Activated CD8-positive, alpha-beta memory T cell treated with anti-CD3 and anti-CD28 coated beads, Interleukin-2, amount 10 ng/mL, durations not matched to agents 7 days and 5 days (primary cell): ENCODE measurements at regions not wholly inside any gene's neighbourhood (a gene's known extent, or its start where the extent isn't known, plus 50 kb on each side); places are given as distances from the start of the nearest gene placed in this dataset.

ENCODE experiments used
- ATAC-seq: fragments of 150-1000 bp; cut with Tn5 transposase; one replicate; pipeline ENCODE4 v1.10.0; 2021; ENCODE audit warnings: moderate library complexity
- CTCF ChIA-PET: fragments of 350-600 bp; sonication (Branson Sonifier 250); formaldehyde crosslinking; loops from one replicate; lab custom pipeline; 2021; ENCODE audit warnings: antibody characterized with exemption; lab: Charles Lee
- DNase-seq: peaks from one replicate; pipeline ENCODE4 v3.0.0-alpha.2; 2020
- H3K27ac Mint-ChIP-seq: one replicate; pipeline ENCODE4 v1.8.0; 2021; ENCODE audit warnings: mild to moderate bottlenecking, mixed read lengths
- H3K27me3 Mint-ChIP-seq: one replicate; pipeline ENCODE4 v1.8.0; 2021; ENCODE audit warnings: mixed read lengths
- H3K36me3 Mint-ChIP-seq: one replicate; pipeline ENCODE4 v1.8.0; 2021; ENCODE audit warnings: mild to moderate bottlenecking, mixed read lengths
- H3K4me1 Mint-ChIP-seq: one replicate; pipeline ENCODE4 v1.8.0; 2021; ENCODE audit warnings: mixed read lengths
- H3K4me3 Mint-ChIP-seq: one replicate; pipeline ENCODE4 v1.8.0; 2021; ENCODE audit warnings: mild to moderate bottlenecking, moderate library complexity, mixed read lengths
- H3K9me3 Mint-ChIP-seq: one replicate; pipeline ENCODE4 v1.8.0; 2022; ENCODE audit warnings: low read depth, mixed read lengths

DNA sequence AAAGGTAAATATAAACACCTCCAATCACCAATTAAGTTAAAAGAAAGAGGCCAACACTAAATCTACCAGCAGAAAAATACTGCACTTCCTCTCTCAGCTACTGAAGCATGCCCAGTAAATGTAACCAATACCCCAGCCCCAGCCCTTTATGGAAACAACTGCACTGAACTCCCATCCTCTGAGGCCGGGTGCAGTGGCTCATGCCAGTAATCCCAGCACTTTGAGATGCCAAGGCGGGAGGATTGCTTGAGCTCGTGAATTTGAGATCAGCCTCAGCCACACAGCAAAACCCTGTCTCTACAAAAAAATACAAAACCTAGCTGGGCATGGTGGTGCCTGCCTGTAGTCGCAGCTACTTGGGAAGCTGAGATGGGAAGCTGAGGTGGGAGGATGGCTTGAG is 221.6 kb upstream of the SOX21 start:
- no peaks in the 10 kb centered on the region for H3K4me1 Mint-ChIP-seq
- CTCF ChIA-PET = no interaction called here

DNA sequence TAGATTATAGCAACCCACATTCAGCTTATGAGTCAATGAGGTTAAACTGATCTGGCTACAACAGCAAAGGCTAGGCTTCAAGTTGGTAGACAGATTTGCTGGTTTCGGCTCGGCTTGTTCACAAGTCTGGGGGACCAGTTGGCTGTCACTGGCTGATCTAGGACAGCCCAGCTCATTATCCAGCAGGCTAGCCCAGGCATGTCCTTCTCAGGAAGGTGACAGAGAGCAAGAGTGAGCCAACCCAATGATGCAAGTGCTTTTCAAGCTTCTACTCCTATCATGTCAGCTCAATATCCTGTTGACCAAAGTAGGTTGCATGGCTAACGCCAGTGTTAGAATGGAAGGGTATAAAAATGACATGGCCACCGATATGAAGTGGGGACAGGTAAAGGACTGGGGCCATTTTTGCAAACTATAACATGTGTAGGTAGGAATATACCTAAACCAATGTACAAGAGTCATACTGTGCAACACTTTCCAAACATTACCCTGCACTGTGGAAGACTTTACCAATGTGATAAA is 220.9 kb upstream of the SOX21 start:
- CTCF ChIA-PET = no interaction called here
- Mint-ChIP-seq H3K4me3 (no peak overlapping the region), H3K9me3 (peaks cover 10% of the 10 kb centered on the region), H3K4me1 (no peaks in the 10 kb centered on the region), H3K27me3 (peaks cover 6% of the 10 kb centered on the region), H3K36me3 (no peaks in the 10 kb centered on the region), H3K27ac (no peak overlapping the region)
- ATAC-seq = no peak
- DNase-seq = no peak

More for the DNA sequence above, 221.6 kb upstream of the SOX21 start:
- no peak overlapping the region for H3K27ac Mint-ChIP-seq
- H3K27me3 Mint-ChIP-seq = peaks cover 6% of the 10 kb centered on the region
- H3K36me3 Mint-ChIP-seq = no peaks in the 10 kb centered on the region
- ATAC-seq = no peak
- H3K4me3 Mint-ChIP-seq = no peak overlapping the region
- peaks cover 10% of the 10 kb centered on the region for H3K9me3 Mint-ChIP-seq
- no peak for DNase-seq

DNA sequence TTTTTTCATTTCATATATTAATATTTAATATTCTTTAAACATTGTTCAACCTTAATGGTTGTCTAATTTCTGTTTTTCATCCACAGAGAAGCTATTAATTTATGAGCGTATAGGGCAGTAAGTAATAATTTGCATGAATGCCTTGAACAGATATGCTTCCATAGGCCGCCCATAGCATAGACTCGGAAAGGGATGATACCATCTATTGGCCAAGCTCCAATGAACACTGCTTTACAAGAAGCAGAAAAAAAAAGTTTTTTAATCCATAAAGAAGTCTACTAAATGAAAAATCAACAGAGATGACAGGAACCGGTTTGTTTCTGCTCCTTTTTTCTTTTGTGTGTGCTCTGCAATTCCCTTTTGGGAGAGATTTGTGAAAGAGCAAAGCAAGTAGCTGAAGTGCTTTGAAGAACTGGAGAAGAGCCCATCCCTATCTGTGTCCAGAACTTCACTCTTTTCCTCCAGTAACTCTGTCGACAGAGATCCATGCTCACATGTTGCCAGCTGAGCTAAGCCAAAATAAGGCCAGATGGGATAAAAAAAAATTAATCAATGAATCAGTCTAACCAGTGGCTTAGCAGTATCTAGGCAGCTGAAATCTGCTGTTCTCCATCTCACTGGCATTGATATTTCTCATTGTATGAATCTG is 215.9 kb upstream of the SOX21 start:
- CTCF ChIA-PET = no interaction called here
- ATAC-seq = no peak
- Mint-ChIP-seq H3K27ac (no peak overlapping the region), H3K4me3 (no peak overlapping the region), H3K4me1 (no peaks in the 10 kb centered on the region), H3K27me3 (no peaks in the 10 kb centered on the region), H3K9me3 (peaks cover 3% of the 10 kb centered on the region), H3K36me3 (no peaks in the 10 kb centered on the region)
- DNase-seq = no peak

DNA sequence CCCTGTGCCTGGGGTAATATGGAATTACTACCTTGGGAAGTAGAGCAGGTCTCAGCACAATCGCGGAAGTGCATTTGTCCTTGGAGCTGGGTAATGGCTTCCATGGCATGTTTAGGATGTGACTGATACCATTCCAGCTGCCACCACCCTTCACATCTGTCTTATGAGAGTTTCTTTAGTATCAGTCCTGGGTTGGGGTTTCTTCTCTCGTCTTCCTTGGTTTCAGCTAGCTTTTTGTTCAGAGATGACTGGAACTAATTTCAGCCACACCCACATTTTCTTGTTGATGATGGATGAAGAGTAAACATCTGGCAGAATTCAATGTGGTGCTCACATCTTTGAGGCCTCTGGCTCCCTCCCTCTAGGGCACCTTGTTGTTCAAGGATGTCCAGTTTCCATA is 212.9 kb upstream of the SOX21 start:
- Mint-ChIP-seq H3K4me3 (no peak overlapping the region), H3K9me3 (no peaks in the 10 kb centered on the region), H3K36me3 (no peaks in the 10 kb centered on the region), H3K4me1 (no peaks in the 10 kb centered on the region), H3K27me3 (no peaks in the 10 kb centered on the region), H3K27ac (no peak overlapping the region)
- no peak for ATAC-seq
- no peak for DNase-seq
- CTCF ChIA-PET = interaction anchor here (0.8 kb wide), 1 partner anchor 349 kb away, joined by 3 read pairs; no protein-coding TSS in a partner anchor

DNA sequence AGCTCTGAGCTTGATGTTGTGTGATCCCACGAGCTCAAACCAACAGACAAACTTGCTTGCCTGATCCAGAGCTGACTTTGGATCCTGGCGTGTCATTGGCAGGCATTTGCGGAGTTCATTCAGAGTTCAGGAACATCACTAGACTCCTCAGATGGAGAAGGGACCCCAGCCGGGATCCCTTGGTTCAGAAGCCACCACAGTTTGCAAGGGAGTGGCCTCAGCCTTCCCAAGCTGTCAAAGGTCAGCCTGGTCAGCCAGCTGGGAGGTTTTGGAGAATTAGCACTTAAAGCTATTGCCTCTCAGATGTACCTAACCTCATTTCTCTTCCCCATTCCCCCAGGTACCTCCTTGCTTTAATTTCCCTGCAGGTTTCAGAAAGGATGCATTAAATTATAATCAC is 208.8 kb upstream of the SOX21 start:
- CTCF ChIA-PET = no interaction called here
- DNase-seq (no peak), ATAC-seq (no peak)
- H3K27me3 Mint-ChIP-seq = no peaks in the 10 kb centered on the region
- H3K27ac Mint-ChIP-seq = no peak overlapping the region
- no peaks in the 10 kb centered on the region for H3K4me1 Mint-ChIP-seq
- H3K9me3 Mint-ChIP-seq = no peaks in the 10 kb centered on the region
- H3K4me3 Mint-ChIP-seq = no peak overlapping the region
- H3K36me3 Mint-ChIP-seq = no peaks in the 10 kb centered on the region

DNA sequence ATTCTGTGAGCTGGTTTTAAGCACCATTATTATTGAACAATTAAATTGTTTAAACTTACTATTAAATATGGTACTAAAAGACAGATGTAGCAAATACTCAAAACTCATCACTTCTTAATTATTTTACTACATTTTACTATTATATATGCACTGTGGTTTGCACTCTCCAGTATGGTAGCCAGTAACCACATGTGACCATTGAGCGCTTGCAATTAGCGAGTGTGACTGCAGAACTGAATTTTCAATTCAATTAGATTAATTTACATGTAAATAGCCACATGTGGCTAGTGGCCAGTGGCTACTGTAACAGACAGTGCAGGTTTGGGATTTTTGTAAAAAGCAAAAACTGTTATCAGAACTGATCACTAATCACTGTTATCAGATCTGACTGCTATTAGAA is 208.2 kb upstream of the SOX21 start:
- no peak for ATAC-seq
- H3K36me3 Mint-ChIP-seq = no peaks in the 10 kb centered on the region
- H3K4me1 Mint-ChIP-seq = no peaks in the 10 kb centered on the region
- no peak for DNase-seq
- H3K27me3 Mint-ChIP-seq = no peaks in the 10 kb centered on the region
- no peak overlapping the region for H3K4me3 Mint-ChIP-seq
- no peaks in the 10 kb centered on the region for H3K9me3 Mint-ChIP-seq
- no peak overlapping the region for H3K27ac Mint-ChIP-seq
- CTCF ChIA-PET = no interaction called here

DNA sequence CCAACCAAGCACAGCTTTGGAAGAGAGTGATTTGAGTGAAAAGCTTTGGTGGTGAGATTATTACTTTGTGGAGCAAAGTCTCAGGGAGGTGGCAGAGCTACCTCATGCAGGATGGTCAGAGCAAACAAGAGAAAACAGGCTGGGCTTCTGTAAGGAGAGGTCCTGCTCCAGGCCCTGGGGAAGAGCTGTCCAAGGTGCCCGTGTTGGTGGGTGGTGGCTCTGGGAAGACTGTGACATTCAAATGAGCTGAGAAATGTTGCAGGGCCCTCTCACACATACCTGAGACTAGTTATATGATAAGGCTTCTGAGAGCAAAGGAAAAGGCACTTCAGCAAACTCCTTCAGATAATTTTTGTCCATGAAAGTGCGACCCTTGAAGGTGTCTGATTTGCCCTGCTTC is 205.5 kb upstream of the SOX21 start:
- no peak overlapping the region for H3K4me3 Mint-ChIP-seq
- ATAC-seq (no peak), DNase-seq (no peak)
- CTCF ChIA-PET = no interaction called here
- H3K4me1 Mint-ChIP-seq = no peaks in the 10 kb centered on the region
- H3K27ac Mint-ChIP-seq = no peak overlapping the region
- H3K27me3 Mint-ChIP-seq = no peaks in the 10 kb centered on the region
- no peaks in the 10 kb centered on the region for H3K36me3 Mint-ChIP-seq
- no peaks in the 10 kb centered on the region for H3K9me3 Mint-ChIP-seq

DNA sequence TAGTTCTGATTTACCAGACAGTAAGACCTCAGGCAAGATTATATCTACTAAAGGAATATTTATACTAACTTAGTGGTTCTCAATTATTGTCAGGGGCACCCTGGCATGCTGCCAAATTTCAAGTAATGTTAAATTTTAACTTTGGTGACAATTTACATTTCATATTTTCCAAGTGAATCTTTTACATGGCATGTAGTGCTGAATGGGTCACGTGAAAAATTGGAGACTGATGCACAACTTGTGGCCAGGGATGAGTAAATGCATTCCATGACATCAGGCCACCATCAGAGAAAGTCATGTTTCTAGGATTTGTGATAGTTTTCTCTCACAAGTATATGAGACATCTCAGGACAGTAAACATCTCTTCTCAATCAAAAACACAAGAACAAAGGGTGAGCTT is 202.6 kb upstream of the SOX21 start:
- DNase-seq (no peak), ATAC-seq (no peak)
- H3K4me1 Mint-ChIP-seq = no peaks in the 10 kb centered on the region
- no peaks in the 10 kb centered on the region for H3K36me3 Mint-ChIP-seq
- H3K4me3 Mint-ChIP-seq = no peak overlapping the region
- peaks cover 10% of the 10 kb centered on the region for H3K27me3 Mint-ChIP-seq
- H3K27ac Mint-ChIP-seq = no peak overlapping the region
- H3K9me3 Mint-ChIP-seq = no peaks in the 10 kb centered on the region
- CTCF ChIA-PET = no interaction called here

DNA sequence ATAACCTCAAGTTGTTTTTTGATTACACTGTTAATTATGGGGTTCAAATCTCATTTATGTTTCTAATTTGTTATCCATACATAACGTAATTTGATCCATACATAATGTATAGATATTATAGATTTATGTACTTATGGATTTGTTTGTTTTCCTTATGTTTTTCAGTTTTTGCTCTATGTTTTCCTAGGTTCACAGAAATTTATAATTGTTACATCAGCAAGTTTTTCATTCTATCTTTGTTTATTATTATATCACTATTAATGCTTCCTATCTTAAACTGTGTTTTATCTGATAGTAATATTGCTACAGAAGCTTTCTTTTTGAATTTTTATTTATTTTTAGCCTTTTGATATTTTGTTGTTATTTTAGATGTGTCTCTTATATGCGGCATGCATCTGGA is 194.3 kb upstream of the SOX21 start:
- CTCF ChIA-PET = no interaction called here
- no peak for DNase-seq
- Mint-ChIP-seq H3K4me3 (no peak overlapping the region), H3K9me3 (no peaks in the 10 kb centered on the region), H3K4me1 (no peaks in the 10 kb centered on the region), H3K36me3 (no peaks in the 10 kb centered on the region), H3K27ac (no peak overlapping the region), H3K27me3 (peaks cover 19% of the 10 kb centered on the region)
- ATAC-seq = no peak

DNA sequence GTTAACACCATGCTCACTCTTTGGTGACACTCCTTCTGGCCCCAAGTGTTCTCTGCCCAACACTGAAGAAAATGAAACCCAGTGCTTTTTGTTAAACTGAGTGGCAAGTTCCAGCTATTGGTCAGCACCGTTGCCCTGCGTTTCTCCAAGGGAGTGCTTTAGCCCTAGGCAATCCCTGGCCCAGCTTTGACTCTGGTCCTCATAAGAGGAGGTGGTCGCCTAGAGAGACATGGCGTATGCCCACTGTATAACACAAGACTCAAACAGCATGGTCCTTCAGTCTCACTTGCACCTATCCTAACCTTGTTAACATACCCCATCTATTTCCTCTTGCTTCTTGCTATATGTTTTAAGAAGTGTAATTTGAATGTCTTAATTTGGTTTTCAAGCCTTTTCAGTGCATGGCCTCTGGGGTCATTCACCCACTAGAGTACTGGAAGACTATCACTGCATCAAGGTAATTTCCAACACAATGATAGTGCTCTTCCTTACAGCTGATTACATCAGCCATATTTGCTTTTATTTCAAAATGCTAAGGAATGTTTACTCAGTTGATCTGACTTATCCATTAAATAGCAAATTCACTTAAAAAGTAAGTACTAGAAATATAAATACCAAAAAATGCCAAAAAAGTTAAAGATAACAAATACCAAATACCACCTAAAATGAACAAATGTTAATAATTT is 190.5 kb upstream of the SOX21 start:
- CTCF ChIA-PET = interaction anchor here (1.4 kb wide), 1 partner anchor 9 kb away, joined by 3 read pairs; no protein-coding TSS in a partner anchor
- ATAC-seq = peak; percentile 23

DNA sequence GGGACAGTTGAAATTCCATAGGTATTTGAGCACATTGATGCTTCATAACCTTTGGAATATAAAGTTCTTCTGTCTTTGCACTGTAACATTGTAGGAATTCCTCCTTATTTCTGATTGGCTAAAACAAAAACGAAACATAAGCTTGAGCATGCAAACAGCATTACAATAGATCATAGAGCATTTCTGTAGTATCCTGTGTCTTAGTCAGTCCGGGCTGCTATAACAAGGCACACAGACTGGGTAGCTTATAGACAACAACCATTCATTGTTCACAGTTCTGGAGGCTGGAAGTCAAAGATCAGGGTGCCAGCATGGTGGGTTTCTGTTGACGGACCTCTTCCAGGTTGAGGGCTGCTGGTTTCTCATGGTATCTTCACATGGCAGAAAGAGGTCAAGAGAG is 188.7 kb upstream of the SOX21 start:
- no peak overlapping the region for H3K27ac Mint-ChIP-seq
- peaks cover 7% of the 10 kb centered on the region for H3K27me3 Mint-ChIP-seq
- no peak overlapping the region for H3K4me3 Mint-ChIP-seq
- ATAC-seq (no peak), DNase-seq (no peak)
- no peaks in the 10 kb centered on the region for H3K4me1 Mint-ChIP-seq
- CTCF ChIA-PET = interaction anchor here (1.4 kb wide), 1 partner anchor 11 kb away, joined by 3 read pairs; no protein-coding TSS in a partner anchor
- H3K36me3 Mint-ChIP-seq = no peaks in the 10 kb centered on the region
- no peaks in the 10 kb centered on the region for H3K9me3 Mint-ChIP-seq

More for the DNA sequence above, 190.5 kb upstream of the SOX21 start:
- no peak for DNase-seq
- H3K27me3 Mint-ChIP-seq = peaks cover 7% of the 10 kb centered on the region
- no peak overlapping the region for H3K27ac Mint-ChIP-seq
- H3K4me3 Mint-ChIP-seq = no peak overlapping the region
- no peaks in the 10 kb centered on the region for H3K9me3 Mint-ChIP-seq
- H3K36me3 Mint-ChIP-seq = no peaks in the 10 kb centered on the region
- H3K4me1 Mint-ChIP-seq = no peaks in the 10 kb centered on the region

DNA sequence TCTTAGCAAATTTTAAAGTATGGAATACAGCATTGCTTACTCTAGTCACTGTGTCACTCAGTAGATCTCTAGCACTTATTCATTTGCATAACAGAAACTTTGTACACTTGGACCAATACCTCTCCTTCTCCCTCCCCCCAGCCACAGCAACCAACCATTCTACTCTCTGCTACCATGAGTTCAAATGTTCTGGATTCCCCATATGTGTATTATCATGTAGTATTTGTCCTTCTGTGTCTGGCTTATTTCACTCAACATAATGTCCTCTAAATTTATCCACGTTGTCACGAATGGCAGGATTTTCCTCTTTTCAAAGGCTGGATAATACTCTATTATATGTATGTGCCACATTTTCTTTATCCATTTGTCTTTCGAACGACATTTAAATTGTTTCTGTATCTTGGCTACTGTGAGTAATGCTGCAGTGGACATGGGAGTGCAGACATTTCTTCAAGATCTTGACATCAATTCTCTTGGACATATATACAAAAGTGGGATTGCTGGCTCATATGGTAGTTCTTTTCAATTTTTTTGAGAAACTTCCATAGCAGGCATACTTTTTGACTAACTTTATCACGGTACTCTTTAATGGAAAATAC is 184.5 kb upstream of the SOX21 start:
- Mint-ChIP-seq H3K9me3 (no peaks in the 10 kb centered on the region), H3K27me3 (no peaks in the 10 kb centered on the region), H3K36me3 (no peaks in the 10 kb centered on the region), H3K4me3 (no peak overlapping the region), H3K27ac (no peak overlapping the region), H3K4me1 (no peaks in the 10 kb centered on the region)
- ATAC-seq (no peak), DNase-seq (no peak)
- CTCF ChIA-PET = no interaction called here

DNA sequence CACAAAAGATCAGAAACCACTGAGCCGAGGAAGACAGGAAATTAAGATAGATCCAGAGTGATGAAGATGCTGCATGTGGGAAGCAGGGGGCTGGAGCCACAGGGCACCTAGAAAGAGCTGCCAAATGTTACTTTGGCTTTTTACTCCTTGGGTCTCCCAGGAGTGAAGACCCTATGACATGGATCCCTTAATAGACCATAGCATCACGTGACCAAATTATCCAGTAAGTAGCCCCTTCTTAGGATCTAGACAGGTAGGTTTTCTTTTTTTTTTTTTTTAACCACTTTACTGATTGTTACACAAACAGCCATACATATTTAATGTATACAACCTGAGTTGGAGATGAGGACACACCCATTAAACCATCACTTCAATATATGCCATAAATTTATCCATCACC is 183.9 kb upstream of the SOX21 start:
- no peak for DNase-seq
- no peaks in the 10 kb centered on the region for H3K4me1 Mint-ChIP-seq
- no peaks in the 10 kb centered on the region for H3K36me3 Mint-ChIP-seq
- no peaks in the 10 kb centered on the region for H3K9me3 Mint-ChIP-seq
- no peak overlapping the region for H3K4me3 Mint-ChIP-seq
- H3K27me3 Mint-ChIP-seq = no peaks in the 10 kb centered on the region
- H3K27ac Mint-ChIP-seq = no peak overlapping the region
- ATAC-seq = no peak
- CTCF ChIA-PET = no interaction called here

DNA sequence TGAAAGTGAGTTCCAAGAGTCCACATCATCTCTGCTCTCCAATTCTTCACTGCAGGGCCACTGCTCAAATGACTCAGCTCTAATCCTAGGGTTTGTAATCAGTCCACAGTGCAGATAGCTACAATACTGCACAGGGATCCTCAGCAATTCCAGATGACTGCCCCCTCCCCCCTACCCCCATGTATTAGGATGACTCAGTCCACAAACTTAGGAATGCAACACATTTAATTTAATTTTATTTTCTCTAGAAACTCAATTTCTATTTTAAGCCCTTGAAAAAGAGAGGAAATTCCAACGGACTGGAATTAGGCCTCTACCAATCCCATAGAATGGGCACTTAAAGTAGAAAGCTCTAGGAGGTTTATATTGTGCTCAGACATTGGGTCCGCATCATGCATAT is 173.8 kb upstream of the SOX21 start:
- ATAC-seq (no peak), DNase-seq (no peak)
- Mint-ChIP-seq H3K9me3 (no peaks in the 10 kb centered on the region), H3K27ac (no peak overlapping the region), H3K27me3 (no peaks in the 10 kb centered on the region), H3K4me1 (no peaks in the 10 kb centered on the region), H3K36me3 (no peaks in the 10 kb centered on the region), H3K4me3 (no peak overlapping the region)
- CTCF ChIA-PET = no interaction called here
